ENCODE measurements at regions not wholly inside any gene's neighbourhood (a gene's known extent, or its start where the extent isn't known, plus 50 kb on each side); places are given as distances from the start of the nearest gene placed in this dataset.
"Not testable (repeated sequence)": the region's sequence is repeated elsewhere in the genome, so short reads cannot be mapped to it uniquely, and the experiment has no call there.

DNA sequence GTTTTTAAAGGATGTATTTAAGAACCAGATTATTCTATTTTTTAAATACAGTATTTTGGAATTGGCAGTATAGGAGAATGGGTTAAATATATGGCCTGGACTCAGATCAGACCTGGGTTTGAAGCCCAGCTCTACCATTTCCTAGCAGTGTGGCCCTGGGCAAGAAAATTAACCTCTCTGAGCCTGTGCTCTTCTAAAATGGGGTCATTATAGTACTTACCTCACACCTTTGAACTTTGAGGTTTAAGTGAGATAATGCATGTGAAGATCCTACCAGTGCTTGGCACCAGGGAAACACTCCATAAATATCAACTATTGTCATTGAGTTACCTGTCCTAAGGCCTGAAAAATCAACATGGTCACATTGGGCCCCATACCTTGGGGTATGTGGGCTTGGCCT lies 93.4 kb upstream of the WSB1 start:
- Mint-ChIP-seq H3K9me3 (no peaks in the 10 kb centered on the region), H3K27ac (no peak overlapping the region), H3K27me3 (no peaks in the 10 kb centered on the region), H3K4me3 (no peak overlapping the region), H3K36me3 (no peaks in the 10 kb centered on the region), H3K4me1 (peaks cover 12% of the 10 kb centered on the region)
- no peak for ATAC-seq

- Mint-ChIP-seq H3K4me1 (peaks cover 17% of the 10 kb centered on the region), H3K9me3 (no peaks in the 10 kb centered on the region), H3K27ac (no peak overlapping the region), H3K4me3 (no peak overlapping the region), H3K27me3 (no peaks in the 10 kb centered on the region), H3K36me3 (no peaks in the 10 kb centered on the region)
- no peak for ATAC-seq
Measured at GRCh38 chr17:27203241-27203640, 90.7 kb upstream of the WSB1 start.

GRCh38 chr17:27206447-27206846 lies 87.5 kb upstream of the WSB1 start:
- Mint-ChIP-seq H3K27ac (no peak overlapping the region), H3K9me3 (no peaks in the 10 kb centered on the region), H3K27me3 (no peaks in the 10 kb centered on the region), H3K4me1 (peaks cover 11% of the 10 kb centered on the region), H3K36me3 (no peaks in the 10 kb centered on the region), H3K4me3 (no peak overlapping the region)
- ATAC-seq, result no peak

DNA sequence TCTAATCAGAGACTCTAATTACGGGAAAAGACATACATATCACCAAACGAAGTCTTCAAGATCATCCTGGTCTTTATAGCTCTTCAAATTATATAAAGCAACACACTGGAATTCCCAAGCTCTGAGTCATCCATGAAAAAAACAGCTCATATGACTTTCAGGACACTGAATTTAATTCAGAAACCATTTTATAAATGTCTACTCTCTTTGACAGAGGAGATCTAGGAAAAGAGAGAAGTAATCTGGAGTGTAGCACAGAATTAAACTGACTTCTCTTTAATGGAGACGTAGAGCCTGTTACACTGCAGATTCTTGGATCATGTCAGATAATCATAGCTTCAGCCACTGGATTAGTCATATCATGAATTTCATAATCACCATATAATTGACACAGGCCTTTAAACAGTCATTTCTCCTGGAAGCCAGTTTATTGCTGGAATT lies 86.8 kb upstream of the WSB1 start:
- no peaks in the 10 kb centered on the region for H3K27me3 Mint-ChIP-seq
- peaks cover 11% of the 10 kb centered on the region for H3K4me1 Mint-ChIP-seq
- no peaks in the 10 kb centered on the region for H3K9me3 Mint-ChIP-seq
- no peak for ATAC-seq
- no peak overlapping the region for H3K27ac Mint-ChIP-seq
- no peak overlapping the region for H3K4me3 Mint-ChIP-seq
- no peaks in the 10 kb centered on the region for H3K36me3 Mint-ChIP-seq

- not testable (repeated sequence) for H3K27me3 Mint-ChIP-seq, H3K36me3 Mint-ChIP-seq, H3K4me3 Mint-ChIP-seq, H3K9me3 Mint-ChIP-seq, ATAC-seq, H3K27ac Mint-ChIP-seq
- peaks cover 11% of the 10 kb centered on the region for H3K4me1 Mint-ChIP-seq
Measured at GRCh38 chr17:27208370-27208769, 85.5 kb upstream of the WSB1 start.

- Mint-ChIP-seq H3K4me1 (peaks cover 11% of the 10 kb centered on the region), H3K9me3 (peaks cover 8% of the 10 kb centered on the region), H3K4me3 (no peak overlapping the region), H3K27ac (no peak overlapping the region), H3K27me3 (no peaks in the 10 kb centered on the region), H3K36me3 (no peaks in the 10 kb centered on the region)
- no peak for ATAC-seq
Measured at GRCh38 chr17:27209316-27209715, 84.6 kb upstream of the WSB1 start.

- H3K27ac Mint-ChIP-seq, H3K36me3 Mint-ChIP-seq, H3K27me3 Mint-ChIP-seq, H3K4me3 Mint-ChIP-seq, ATAC-seq: not testable (repeated sequence)
- peaks cover 14% of the 10 kb centered on the region for H3K4me1 Mint-ChIP-seq
- peaks cover 14% of the 10 kb centered on the region for H3K9me3 Mint-ChIP-seq
Measured at GRCh38 chr17:27210809-27211208, 83.1 kb upstream of the WSB1 start.

- peak; percentile 67 for ATAC-seq
- no peaks in the 10 kb centered on the region for H3K27me3 Mint-ChIP-seq
- peaks cover 7% of the 10 kb centered on the region for H3K36me3 Mint-ChIP-seq
- H3K27ac Mint-ChIP-seq, result peak overlapping the region; percentile 98
- peaks cover 45% of the 10 kb centered on the region for H3K4me1 Mint-ChIP-seq
- peak overlapping the region; percentile 9 for H3K4me3 Mint-ChIP-seq
- H3K9me3 Mint-ChIP-seq, result peaks cover 14% of the 10 kb centered on the region
Measured at GRCh38 chr17:27216836-27217235, 77.1 kb upstream of the WSB1 start.

DNA sequence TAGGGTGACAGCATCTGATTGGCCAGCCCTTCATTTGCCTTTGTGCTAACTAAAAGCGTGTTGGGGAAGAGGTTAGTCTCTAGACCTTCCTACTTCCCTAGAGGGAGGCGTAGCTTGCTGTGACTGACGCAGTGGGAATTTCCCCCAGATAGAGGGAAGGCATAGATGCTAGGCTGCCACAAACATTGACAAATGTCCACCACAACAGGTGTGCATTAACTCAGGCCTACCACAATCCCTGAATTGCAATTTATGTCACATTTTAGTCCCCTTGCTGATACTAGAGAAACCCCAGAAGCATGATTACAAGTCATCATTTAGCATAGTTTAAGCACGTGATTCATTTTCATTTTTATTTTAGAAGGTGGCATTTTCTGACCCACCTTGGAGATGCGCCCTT lies 76.3 kb upstream of the WSB1 start:
- no peaks in the 10 kb centered on the region for H3K27me3 Mint-ChIP-seq
- H3K36me3 Mint-ChIP-seq, result peaks cover 7% of the 10 kb centered on the region
- peaks cover 14% of the 10 kb centered on the region for H3K9me3 Mint-ChIP-seq
- H3K4me3 Mint-ChIP-seq, result peak overlapping the region; percentile 56
- H3K27ac Mint-ChIP-seq, result peak overlapping the region; percentile 98
- peak; percentile 97 for ATAC-seq
- H3K4me1 Mint-ChIP-seq, result peaks cover 45% of the 10 kb centered on the region

- H3K36me3 Mint-ChIP-seq, result peaks cover 7% of the 10 kb centered on the region
- no peak for ATAC-seq
- H3K27me3 Mint-ChIP-seq, result no peaks in the 10 kb centered on the region
- peaks cover 45% of the 10 kb centered on the region for H3K4me1 Mint-ChIP-seq
- peaks cover 14% of the 10 kb centered on the region for H3K9me3 Mint-ChIP-seq
- peak overlapping the region; percentile 98 for H3K27ac Mint-ChIP-seq
- peak overlapping the region; percentile 56 for H3K4me3 Mint-ChIP-seq
Measured at GRCh38 chr17:27218041-27218440, 75.9 kb upstream of the WSB1 start.

GRCh38 chr17:27218719-27219488 lies 75.0 kb upstream of the WSB1 start:
- peak overlapping the region; percentile 9 for H3K4me3 Mint-ChIP-seq
- no peaks in the 10 kb centered on the region for H3K27me3 Mint-ChIP-seq
- peaks cover 7% of the 10 kb centered on the region for H3K36me3 Mint-ChIP-seq
- ATAC-seq, result peak; percentile 65
- peaks cover 8% of the 10 kb centered on the region for H3K9me3 Mint-ChIP-seq
- H3K4me1 Mint-ChIP-seq, result peaks cover 45% of the 10 kb centered on the region
- H3K27ac Mint-ChIP-seq, result peak overlapping the region; percentile 98

DNA sequence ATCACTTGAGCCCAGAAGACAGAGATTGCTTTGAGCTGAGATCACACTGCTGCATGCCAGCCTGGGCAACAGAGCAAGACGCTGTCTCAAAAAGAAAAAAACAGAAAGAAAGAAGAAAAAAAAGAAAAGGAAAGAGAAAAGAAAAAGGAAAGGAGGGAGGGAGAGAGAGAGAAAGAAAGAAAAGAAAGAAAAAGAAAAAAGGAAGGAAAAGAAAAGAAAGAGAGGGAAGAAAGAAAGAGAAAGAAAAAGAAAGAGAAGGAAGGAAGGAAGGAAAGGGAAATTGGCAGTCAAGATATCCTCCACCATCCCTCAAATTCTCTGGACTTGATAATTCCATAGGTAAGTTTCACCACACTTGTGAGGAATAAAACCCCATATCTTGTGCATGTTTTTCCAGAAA lies 71.4 kb upstream of the WSB1 start:
- H3K27me3 Mint-ChIP-seq, result no peaks in the 10 kb centered on the region
- H3K9me3 Mint-ChIP-seq, result no peaks in the 10 kb centered on the region
- H3K4me1 Mint-ChIP-seq, result peaks cover 20% of the 10 kb centered on the region
- no peak for ATAC-seq
- no peaks in the 10 kb centered on the region for H3K36me3 Mint-ChIP-seq
- H3K4me3 Mint-ChIP-seq, result no peak overlapping the region
- peak overlapping the region; percentile 25 for H3K27ac Mint-ChIP-seq

DNA sequence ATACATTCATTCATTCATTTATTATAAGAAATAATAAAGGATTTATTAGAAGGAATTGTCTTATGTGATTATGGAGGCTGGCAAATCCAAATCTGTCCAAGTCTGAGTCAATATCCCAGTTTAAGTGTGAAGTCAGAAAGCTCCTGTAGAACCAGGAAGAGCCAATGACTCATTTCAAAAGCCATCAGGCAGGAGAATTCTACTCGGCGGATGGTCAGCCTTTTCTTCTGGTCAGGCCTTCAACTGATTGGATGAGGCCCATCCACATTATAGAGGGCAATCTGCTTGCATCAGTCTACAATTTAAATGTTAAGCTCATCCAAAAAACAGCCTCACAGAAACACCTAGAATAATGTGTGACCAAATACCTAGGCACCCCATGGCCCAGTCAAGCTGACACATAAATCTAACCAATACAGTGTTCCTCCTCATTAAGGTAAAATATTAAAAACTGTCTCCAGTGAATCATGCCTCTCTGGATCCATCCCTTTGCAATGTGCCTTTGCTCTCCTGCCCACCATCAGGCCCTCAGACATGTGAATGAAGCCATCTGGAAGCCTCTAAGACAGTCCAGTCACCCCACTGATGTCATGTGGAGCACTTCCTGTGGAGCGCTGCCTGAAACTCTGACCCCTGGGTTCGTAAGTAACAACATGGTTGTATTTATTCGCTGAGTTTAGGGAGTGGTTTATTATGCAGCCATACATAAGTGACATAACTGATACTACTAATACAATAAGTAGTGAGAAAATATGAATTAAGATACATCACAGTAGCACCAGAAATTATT lies 69.2 kb upstream of the WSB1 start:
- H3K36me3 Mint-ChIP-seq, result no peaks in the 10 kb centered on the region
- no peaks in the 10 kb centered on the region for H3K27me3 Mint-ChIP-seq
- H3K27ac Mint-ChIP-seq, result no peak overlapping the region
- no peak for ATAC-seq
- H3K9me3 Mint-ChIP-seq, result no peaks in the 10 kb centered on the region
- H3K4me3 Mint-ChIP-seq, result no peak overlapping the region
- H3K4me1 Mint-ChIP-seq, result no peaks in the 10 kb centered on the region

DNA sequence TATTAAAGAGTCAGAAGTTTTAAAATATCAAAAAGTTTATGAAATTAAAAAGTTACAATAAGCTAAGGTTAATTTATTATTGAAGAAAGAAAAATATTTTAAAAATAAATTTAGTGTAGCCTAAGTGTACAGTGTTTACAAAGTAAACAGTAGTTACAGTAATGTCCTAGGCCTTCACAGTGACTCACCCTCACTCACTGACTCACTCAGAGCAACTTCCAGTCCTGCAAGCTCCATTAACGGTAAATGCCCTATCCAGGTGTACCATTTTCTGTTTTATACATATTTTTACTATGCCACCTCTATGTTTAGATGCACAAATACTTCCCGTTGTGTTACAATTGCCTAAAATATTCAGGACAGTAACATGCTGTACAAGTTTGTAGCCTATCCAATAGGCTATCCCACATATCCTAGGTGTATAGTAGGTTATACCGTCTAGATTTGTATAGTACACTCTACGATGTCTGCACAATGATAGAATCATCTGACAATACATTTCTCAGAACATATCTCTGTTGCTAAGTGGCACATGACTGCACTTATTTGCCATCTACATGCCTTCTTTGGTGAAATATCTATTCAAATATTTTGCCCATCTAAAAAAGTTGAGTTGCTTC lies 67.2 kb upstream of the WSB1 start:
- H3K27me3 Mint-ChIP-seq, result no peaks in the 10 kb centered on the region
- no peaks in the 10 kb centered on the region for H3K4me1 Mint-ChIP-seq
- no peak overlapping the region for H3K4me3 Mint-ChIP-seq
- no peak for ATAC-seq
- no peak overlapping the region for H3K27ac Mint-ChIP-seq
- no peaks in the 10 kb centered on the region for H3K9me3 Mint-ChIP-seq
- no peaks in the 10 kb centered on the region for H3K36me3 Mint-ChIP-seq

- H3K4me1 Mint-ChIP-seq, result peaks cover 10% of the 10 kb centered on the region
Measured at GRCh38 chr17:27230996-27231395, 62.9 kb upstream of the WSB1 start.

More at GRCh38 chr17:27230996-27231395, 62.9 kb upstream of the WSB1 start:
- no peak overlapping the region for H3K4me3 Mint-ChIP-seq
- H3K36me3 Mint-ChIP-seq, result no peaks in the 10 kb centered on the region
- ATAC-seq, result no peak
- no peaks in the 10 kb centered on the region for H3K9me3 Mint-ChIP-seq
- H3K27ac Mint-ChIP-seq, result no peak overlapping the region
- no peaks in the 10 kb centered on the region for H3K27me3 Mint-ChIP-seq
